Astrocyte (in vitro differentiated cells and primary cell): ENCODE measurements at regions not wholly inside any gene's neighbourhood (a gene's known extent, or its start where the extent isn't known, plus 50 kb on each side); places are given as distances from the start of the nearest gene placed in this dataset.

Experiments used
- DNase-seq: peaks from one replicate; pipeline ENCODE4 v3.0.0-alpha.2; 2010; ENCODE audit warnings: low read depth
- FAIRE-seq: peaks from 2 replicates; lab custom pipeline; 2011; peaks lifted over from hg19 to GRCh38; lab: Jason Lieb, UNC
- H2AFZ ChIP-seq: 2 replicates; pipeline ENCODE4 v1.6.0; 2012; ENCODE audit warnings: low read depth, low read length, inconsistent platforms
- H3K27ac ChIP-seq: 2 replicates; pipeline ENCODE4 v1.5.1; 2011; ENCODE audit warnings: low read depth, low read length, inconsistent platforms
- H3K27me3 ChIP-seq: 2 replicates; pipeline ENCODE4 v1.6.0; 2011; ENCODE audit warnings: low read length, inconsistent platforms; ENCODE audit not compliant: insufficient read depth
- H3K36me3 ChIP-seq: 2 replicates; pipeline ENCODE4 v1.5.1; 2011; ENCODE audit warnings: low read length, inconsistent platforms; ENCODE audit not compliant: insufficient read depth
- H3K4me1 ChIP-seq: 2 replicates; pipeline ENCODE4 v1.5.1; 2011; ENCODE audit warnings: low read length, inconsistent platforms; ENCODE audit not compliant: insufficient read depth
- H3K4me2 ChIP-seq: 2 replicates; pipeline ENCODE4 v1.6.0; 2012; ENCODE audit warnings: low read length, inconsistent platforms
- H3K4me3 ChIP-seq: 2 replicates; pipeline ENCODE4 v1.5.1; 2011; ENCODE audit warnings: low read depth, mild to moderate bottlenecking, low read length, inconsistent platforms; ENCODE audit not compliant: insufficient read depth
- H3K79me2 ChIP-seq: 2 replicates; pipeline ENCODE4 v1.6.0; 2012; ENCODE audit warnings: mild to moderate bottlenecking, low read length, inconsistent platforms; ENCODE audit not compliant: insufficient read depth
- H3K9ac ChIP-seq: 2 replicates; pipeline ENCODE4 v1.6.0; 2012; ENCODE audit warnings: mild to moderate bottlenecking, low read length, inconsistent platforms
- H3K9me3 ChIP-seq: 2 replicates; pipeline ENCODE4 v1.5.1; 2012; ENCODE audit warnings: low read depth, mild to moderate bottlenecking, low read length, inconsistent platforms; ENCODE audit not compliant: insufficient read depth
- H4K20me1 ChIP-seq: 2 replicates; pipeline ENCODE4 v1.6.0; 2012; ENCODE audit warnings: low read length, inconsistent platforms; ENCODE audit not compliant: insufficient read depth
- H3K27ac Mint-ChIP-seq: one replicate; pipeline ENCODE4 v1.8.0; 2021; ENCODE audit warnings: mild to moderate bottlenecking, mixed read lengths; ENCODE audit not compliant: unreplicated experiment
- H3K27me3 Mint-ChIP-seq: one replicate; pipeline ENCODE4 v1.8.0; 2021; ENCODE audit warnings: low read depth, mixed read lengths; ENCODE audit not compliant: unreplicated experiment
- H3K36me3 Mint-ChIP-seq: one replicate; pipeline ENCODE4 v1.8.0; 2021; ENCODE audit warnings: low read depth, mixed read lengths; ENCODE audit not compliant: unreplicated experiment
- H3K4me1 Mint-ChIP-seq: one replicate; pipeline ENCODE4 v1.8.0; 2021; ENCODE audit warnings: low read depth, mixed read lengths; ENCODE audit not compliant: unreplicated experiment
- H3K4me3 Mint-ChIP-seq: one replicate; pipeline ENCODE4 v1.8.0; 2021; ENCODE audit warnings: mild to moderate bottlenecking, moderate library complexity, mixed read lengths; ENCODE audit not compliant: unreplicated experiment
- H3K9me3 Mint-ChIP-seq: one replicate; pipeline ENCODE4 v1.8.0; 2021; ENCODE audit warnings: mild to moderate bottlenecking, mixed read lengths; ENCODE audit not compliant: unreplicated experiment
- EZH2 ChIP-seq: IDR thresholded peaks from 2 replicates; pipeline ENCODE4 v1.6.1; 2012; ENCODE audit warnings: mild to moderate bottlenecking, low read length, inconsistent platforms; ENCODE audit not compliant: insufficient read depth
- TF ChIP-seq, protein P1 (sequence below): IDR thresholded peaks from 2 replicates; pipeline ENCODE4 v1.5.1; 2011; ENCODE audit warnings: low read depth, mild to moderate bottlenecking, inconsistent platforms, low read length, moderate library complexity; ENCODE audit not compliant: insufficient read depth

DNA sequence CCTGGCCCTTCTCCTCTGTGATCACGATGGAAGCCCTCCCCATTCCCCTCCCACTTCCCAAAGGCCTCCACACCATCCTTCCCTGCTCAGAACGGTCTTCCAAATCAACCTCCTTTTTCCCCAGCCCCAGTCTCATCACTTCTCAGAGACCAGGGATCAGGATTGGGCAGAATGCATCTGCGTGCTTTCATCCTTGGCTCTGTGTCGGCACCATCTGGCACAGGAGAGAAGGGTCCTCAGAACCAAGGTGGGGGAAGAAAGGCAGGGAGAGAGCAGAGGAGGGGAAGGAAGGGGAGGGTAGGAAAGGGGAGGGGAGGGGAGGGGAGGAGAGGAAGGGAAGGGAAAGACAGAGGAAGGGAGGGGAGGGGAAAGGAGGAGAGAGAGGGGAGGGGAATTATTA lies 52.4 kb upstream of the FICD start:
- H3K27me3 ChIP-seq = no peaks in the 10 kb centered on the region
- no peak overlapping the region for H3K9ac ChIP-seq
- H2AFZ ChIP-seq = no peak overlapping the region
- Mint-ChIP-seq H3K27me3 (peaks cover 35% of the 10 kb centered on the region), H3K36me3 (no peaks in the 10 kb centered on the region), H3K27ac (no peak overlapping the region), H3K9me3 (no peaks in the 10 kb centered on the region), H3K4me1 (no peaks in the 10 kb centered on the region), H3K4me3 (no peak overlapping the region)
- H3K27ac ChIP-seq = no peak overlapping the region
- H3K4me1 ChIP-seq = no peaks in the 10 kb centered on the region
- H3K4me3 ChIP-seq = no peak overlapping the region
- H4K20me1 ChIP-seq = no peaks in the 10 kb centered on the region
- no peak for DNase-seq
- H3K79me2 ChIP-seq = no peaks in the 10 kb centered on the region
- H3K9me3 ChIP-seq = no peaks in the 10 kb centered on the region
- TF ChIP-seq, protein P1, sequence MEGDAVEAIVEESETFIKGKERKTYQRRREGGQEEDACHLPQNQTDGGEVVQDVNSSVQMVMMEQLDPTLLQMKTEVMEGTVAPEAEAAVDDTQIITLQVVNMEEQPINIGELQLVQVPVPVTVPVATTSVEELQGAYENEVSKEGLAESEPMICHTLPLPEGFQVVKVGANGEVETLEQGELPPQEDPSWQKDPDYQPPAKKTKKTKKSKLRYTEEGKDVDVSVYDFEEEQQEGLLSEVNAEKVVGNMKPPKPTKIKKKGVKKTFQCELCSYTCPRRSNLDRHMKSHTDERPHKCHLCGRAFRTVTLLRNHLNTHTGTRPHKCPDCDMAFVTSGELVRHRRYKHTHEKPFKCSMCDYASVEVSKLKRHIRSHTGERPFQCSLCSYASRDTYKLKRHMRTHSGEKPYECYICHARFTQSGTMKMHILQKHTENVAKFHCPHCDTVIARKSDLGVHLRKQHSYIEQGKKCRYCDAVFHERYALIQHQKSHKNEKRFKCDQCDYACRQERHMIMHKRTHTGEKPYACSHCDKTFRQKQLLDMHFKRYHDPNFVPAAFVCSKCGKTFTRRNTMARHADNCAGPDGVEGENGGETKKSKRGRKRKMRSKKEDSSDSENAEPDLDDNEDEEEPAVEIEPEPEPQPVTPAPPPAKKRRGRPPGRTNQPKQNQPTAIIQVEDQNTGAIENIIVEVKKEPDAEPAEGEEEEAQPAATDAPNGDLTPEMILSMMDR = no peak
- TF ChIP-seq EZH2 = no peak
- no peak for FAIRE-seq
- no peaks in the 10 kb centered on the region for H3K36me3 ChIP-seq
- no peak overlapping the region for H3K4me2 ChIP-seq

DNA sequence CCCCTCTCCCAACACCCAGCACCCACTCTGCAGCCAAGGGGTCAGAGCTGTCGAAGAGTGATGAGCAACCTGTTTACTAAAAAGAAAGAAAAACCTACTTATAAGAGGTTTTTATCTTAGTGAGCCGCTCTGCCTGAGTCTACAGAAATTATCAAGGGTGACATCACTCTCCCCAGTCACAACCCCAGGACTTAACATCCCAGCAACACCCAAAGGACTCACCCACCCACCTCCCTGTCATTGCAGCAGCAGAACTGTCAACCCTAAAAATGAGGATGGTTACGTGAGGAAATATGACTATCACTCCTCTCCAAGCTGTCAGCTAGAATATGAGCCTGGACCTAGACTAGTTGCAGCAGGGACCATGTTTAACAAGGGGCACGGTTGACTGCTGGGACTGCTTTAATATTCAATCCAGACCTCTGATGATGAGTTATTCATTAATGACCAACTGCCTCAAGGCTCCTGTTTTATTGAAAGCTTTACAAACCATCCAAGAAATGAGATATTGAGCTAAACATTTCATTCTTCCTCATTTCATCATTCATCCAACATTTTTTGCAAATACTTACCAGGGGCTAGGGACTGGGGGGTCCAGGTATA lies 53.9 kb upstream of the FICD start:
- TF ChIP-seq, protein P1 = no peak
- TF ChIP-seq EZH2 = no peak
- no peaks in the 10 kb centered on the region for H3K36me3 ChIP-seq
- H3K4me3 ChIP-seq = no peak overlapping the region
- no peak overlapping the region for H3K4me3 Mint-ChIP-seq
- no peaks in the 10 kb centered on the region for H3K9me3 Mint-ChIP-seq
- no peak overlapping the region for H2AFZ ChIP-seq
- DNase-seq (no peak), FAIRE-seq (no peak)
- H3K9ac ChIP-seq = no peak overlapping the region
- H3K4me2 ChIP-seq = no peak overlapping the region
- no peaks in the 10 kb centered on the region for H3K9me3 ChIP-seq
- peaks cover 31% of the 10 kb centered on the region for H3K27me3 Mint-ChIP-seq
- H3K27ac ChIP-seq = no peak overlapping the region
- H3K36me3 Mint-ChIP-seq = no peaks in the 10 kb centered on the region
- no peaks in the 10 kb centered on the region for H3K79me2 ChIP-seq
- no peak overlapping the region for H3K27ac Mint-ChIP-seq
- H4K20me1 ChIP-seq = no peaks in the 10 kb centered on the region
- no peaks in the 10 kb centered on the region for H3K27me3 ChIP-seq
- no peaks in the 10 kb centered on the region for H3K4me1 ChIP-seq
- H3K4me1 Mint-ChIP-seq = no peaks in the 10 kb centered on the region

DNA sequence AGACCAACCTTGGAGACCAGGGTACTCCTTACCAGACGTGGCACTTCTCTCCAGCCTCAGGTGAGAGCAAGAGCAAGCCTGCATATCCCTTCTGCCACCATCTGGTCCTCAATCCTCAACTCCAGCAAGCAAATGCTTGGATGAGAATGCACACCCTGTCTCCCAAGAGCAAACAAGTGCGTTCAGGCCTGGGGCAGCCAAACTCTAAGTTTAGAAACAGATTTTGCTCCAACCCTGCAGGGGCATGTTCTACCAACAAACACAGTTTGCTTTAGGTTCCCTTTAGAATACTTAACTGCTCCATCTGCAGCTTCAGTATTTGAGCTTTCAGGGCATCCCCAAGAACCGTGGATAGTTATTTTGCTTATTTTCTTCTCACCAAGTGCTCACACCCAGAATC lies 55.9 kb upstream of the FICD start:
- H3K27me3 Mint-ChIP-seq = peaks cover 33% of the 10 kb centered on the region
- Histone ChIP-seq H3K79me2 (no peaks in the 10 kb centered on the region), H2AFZ (no peak overlapping the region), H3K36me3 (no peaks in the 10 kb centered on the region), H3K27ac (no peak overlapping the region), H3K9me3 (no peaks in the 10 kb centered on the region), H3K4me3 (no peak overlapping the region), H3K27me3 (no peaks in the 10 kb centered on the region), H4K20me1 (no peaks in the 10 kb centered on the region), H3K4me2 (no peak overlapping the region), H3K4me1 (no peaks in the 10 kb centered on the region), H3K9ac (no peak overlapping the region)
- DNase-seq = no peak
- no peak for FAIRE-seq
- no peak overlapping the region for H3K27ac Mint-ChIP-seq
- TF ChIP-seq, protein P1 = no peak
- TF ChIP-seq EZH2 = no peak
- no peak overlapping the region for H3K4me3 Mint-ChIP-seq
- no peaks in the 10 kb centered on the region for H3K36me3 Mint-ChIP-seq
- no peaks in the 10 kb centered on the region for H3K9me3 Mint-ChIP-seq
- H3K4me1 Mint-ChIP-seq = no peaks in the 10 kb centered on the region
